ENCODE measurements at regions not wholly inside any gene's neighbourhood (a gene's known extent, or its start where the extent isn't known, plus 50 kb on each side); places are given as distances from the start of the nearest gene placed in this dataset.

- no peak for TF ChIP-seq PKNOX1 (IDR thresholded peaks at IDR 0.05)
- no peak for TF ChIP-seq ZNF217 (IDR thresholded peaks at IDR 0.05)
- TF ChIP-seq RCOR1 (conservative IDR thresholded peaks at IDR 0.05; ENCODE audit: low read depth, low read length) = no peak
- TF ChIP-seq MYB (IDR thresholded peaks at IDR 0.05; ENCODE audit: borderline replicate concordance, low read depth, low read length) = no peak
- TF ChIP-seq CHD4 (IDR thresholded peaks at IDR 0.05) = no peak
- TF ChIP-seq NR2C1 (IDR thresholded peaks at IDR 0.05) = no peak
- TF ChIP-seq ZNF24 (IDR thresholded peaks at IDR 0.05) = no peak
These were observed 335.0 kb downstream of the CCER1 start (continued) for GRCh38 chr12:90619943-90620342.

DNA sequence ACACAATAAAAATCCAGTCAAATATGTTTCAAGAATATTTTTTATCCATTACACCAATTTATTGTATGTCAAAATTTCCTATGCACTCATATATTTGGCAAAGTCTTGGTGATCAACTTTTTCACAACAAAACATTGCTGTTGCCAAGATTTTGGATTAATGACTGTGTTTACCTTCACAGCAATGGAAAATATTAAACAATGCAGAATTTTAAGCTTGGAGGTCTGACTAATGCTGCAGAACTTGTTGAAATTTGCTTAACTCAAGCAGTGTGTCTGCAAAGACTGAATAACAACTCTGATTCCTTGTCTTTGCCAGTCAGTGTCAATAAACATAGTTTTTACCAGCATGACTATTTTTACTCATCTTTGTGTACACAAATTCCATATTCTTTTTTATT, 336.4 kb downstream of the CCER1 start:
- FAIRE-seq (no peak), ATAC-seq (no peak), DNase-seq (ENCODE audit: low read depth, low spot score) (no peak)
- ChIA-PET SMC1A (ENCODE audit: uncharacterized antibody, unreplicated experiment) (no interaction called here), RAD21 (ENCODE audit: unreplicated experiment) (no interaction called here), POLR2A (no interaction called here), CTCF (no interaction called here)
- H3K27me3 ChIP-seq (replicated peaks in 1 of 2; ENCODE audit: control insufficient read depth in 2 of 2, insufficient read depth in 2 of 2, low read length in 1 of 2) = no peaks in the 10 kb centered on the region
- in situ Hi-C loops (cut with MboI) (no loop called here), intact Hi-C loops (cut with micrococcal nuclease; ENCODE audit: unreplicated experiment) (no loop called here)
- H3K36me3 ChIP-seq (ENCODE audit: control insufficient read depth in 2 of 2, insufficient read depth in 2 of 2, low read length in 1 of 2) = no peaks in the 10 kb centered on the region
- no peak overlapping the region for H3K9ac ChIP-seq (ENCODE audit: control insufficient read depth, insufficient read depth, low read length)
- H3K79me2 ChIP-seq (ENCODE audit: control insufficient read depth, insufficient read depth, low read length) = no peaks in the 10 kb centered on the region
- no peak overlapping the region for H3K27ac ChIP-seq (ENCODE audit: control insufficient read depth, insufficient read depth)
- no peaks in the 10 kb centered on the region for H3K4me1 ChIP-seq (ENCODE audit: control insufficient read depth, insufficient read depth, low read length)
- BruUV-seq (replicated peaks) = no TSS peak
- no peaks in the 10 kb centered on the region for H3K9me3 ChIP-seq (replicated peaks; ENCODE audit: control insufficient read depth, insufficient read depth, low read length)
- H3K4me2 ChIP-seq (ENCODE audit: control insufficient read depth, insufficient read depth) = no peak overlapping the region
- TF ChIP-seq ZNF217 (IDR thresholded peaks at IDR 0.05) (no peak), PAX8 (IDR thresholded peaks at IDR 0.05) (no peak), BMI1 (IDR thresholded peaks at IDR 0.05; ENCODE audit: borderline replicate concordance) (no peak), ZSCAN29 (IDR thresholded peaks at IDR 0.05) (no peak), BRCA1 (IDR thresholded peaks at IDR 0.05; ENCODE audit: low read depth, low read length) (no peak), KAT2A (conservative IDR thresholded peaks at IDR 0.05; ENCODE audit: control insufficient read depth, low read depth, low read length) (no peak), CREM (IDR thresholded peaks at IDR 0.05; ENCODE audit: low read depth) (no peak), TCF3 (IDR thresholded peaks at IDR 0.05; ENCODE audit: borderline replicate concordance, insufficient read depth, low read depth, low read length) (no peak), MEF2B (IDR thresholded peaks at IDR 0.05; ENCODE audit: partially characterized antibody, poor library complexity, severe bottlenecking) (no peak), IRF4 (IDR thresholded peaks at IDR 0.05; ENCODE audit: low read depth, low read length) (no peak), CHD2 (IDR thresholded peaks at IDR 0.05; ENCODE audit: borderline replicate concordance, low read depth, low read length) (no peak), HCFC1 (IDR thresholded peaks at IDR 0.05; ENCODE audit: low read length) (no peak), RFX5 (IDR thresholded peaks at IDR 0.05; ENCODE audit: low read depth, low read length) (no peak)
- H3K4me3 ChIP-seq = no peak overlapping the region
- H4K20me1 ChIP-seq (ENCODE audit: control insufficient read depth, insufficient read depth) = no peaks in the 10 kb centered on the region
- no peak overlapping the region for H2AFZ ChIP-seq (ENCODE audit: control insufficient read depth, low read depth, low read length)

Measured in GM12878 (cell line).